IMR-90 (cell line): ENCODE measurements at regions not wholly inside any gene's neighbourhood (a gene's known extent, or its start where the extent isn't known, plus 50 kb on each side); places are given as distances from the start of the nearest gene placed in this dataset.

ENCODE experiments used
- ATAC-seq: fragments of 200-7000 bp; cut with Tn5 transposase; 2 replicates; pipeline ENCODE4 v1.9.1; 2020; ENCODE audit warnings: low read depth, mild to moderate bottlenecking, moderate library complexity
- BruUV-seq: library from RNA; stranded (reverse); fragments of 400-500 nt; replicated peaks from 2 replicates; lab custom pipeline; 2021; lab: Mats Ljungman, UMichigan
- CTCF ChIA-PET: fragments of 300-600 bp; formaldehyde crosslinking; extraction: SDS; loops from one replicate; lab custom pipeline; 2021; ENCODE audit warnings: antibody characterized with exemption; lab: Yijun Ruan, JAX
- POLR2A ChIA-PET: fragments of 300-600 bp; sonication (Branson Sonifier 250); formaldehyde crosslinking; loops from one replicate; lab custom pipeline; 2022; ENCODE audit warnings: antibody characterized with exemption; ENCODE audit not compliant: unreplicated experiment; lab: Charles Lee
- DNase-seq: peaks from one replicate; pipeline ENCODE4 v3.0.0; 2013
- H2AFZ ChIP-seq: replicated peaks from 2 replicates; pipeline ENCODE3; 2013; ENCODE audit warnings: low read length, mild to moderate bottlenecking; ENCODE audit not compliant: poor library complexity
- H2AK5ac ChIP-seq: 2 replicates; pipeline ENCODE4 v1.6.1; 2013; ENCODE audit warnings: low read depth, low read length, inconsistent platforms
- H2AK9ac ChIP-seq: replicated peaks from 2 replicates; pipeline ENCODE3; 2013; ENCODE audit warnings: mild to moderate bottlenecking, low read depth, low read length, moderate library complexity; ENCODE audit not compliant: poor library complexity
- H2BK120ac ChIP-seq: 2 replicates; pipeline ENCODE4 v1.6.1; 2013; ENCODE audit warnings: low read depth, low read length, inconsistent platforms
- H2BK15ac ChIP-seq: 3 replicates; pipeline ENCODE4 v1.6.1; 2013; ENCODE audit warnings: low read depth, low read length, inconsistent platforms
- H2BK20ac ChIP-seq: 2 replicates; pipeline ENCODE4 v1.6.1; 2013; ENCODE audit warnings: low read depth, mild to moderate bottlenecking, inconsistent platforms, low read length, moderate library complexity
- H2BK5ac ChIP-seq: 2 replicates; pipeline ENCODE4 v1.6.1; 2013; ENCODE audit warnings: mild to moderate bottlenecking, low read depth, low read length, inconsistent platforms; ENCODE audit not compliant: poor library complexity, severe bottlenecking
- H3K14ac ChIP-seq: replicated peaks from 2 replicates; pipeline ENCODE4 v1.6.1; 2013; ENCODE audit warnings: low read depth, low read length, inconsistent platforms
- H3K18ac ChIP-seq: 2 replicates; pipeline ENCODE4 v1.6.1; 2013; ENCODE audit warnings: low read depth, low read length, control low read depth
- H3K23ac ChIP-seq: 2 replicates; pipeline ENCODE4 v1.6.1; 2013; ENCODE audit warnings: low read depth, low read length, inconsistent platforms
- H3K27ac ChIP-seq: 2 replicates; pipeline ENCODE4 v1.5.1; 2013; ENCODE audit warnings: mild to moderate bottlenecking, control low read depth, low read length; ENCODE audit not compliant: insufficient read depth
- H3K27me3 ChIP-seq: 2 replicates; pipeline ENCODE4 v1.6.1; 2013; ENCODE audit warnings: low read length; ENCODE audit not compliant: control insufficient read depth, insufficient read depth
- H3K36me3 ChIP-seq: 2 replicates; pipeline ENCODE4 v1.6.1; 2013; ENCODE audit warnings: low read length, mixed read lengths; ENCODE audit not compliant: control insufficient read depth, insufficient read depth
- H3K4ac ChIP-seq: 2 replicates; pipeline ENCODE4 v1.6.1; 2013; ENCODE audit warnings: low read depth, low read length, inconsistent platforms
- H3K4me1 ChIP-seq: 2 replicates; pipeline ENCODE4 v1.6.1; 2013; ENCODE audit warnings: low read length, mixed read lengths; ENCODE audit not compliant: control insufficient read depth, insufficient read depth
- H3K4me2 ChIP-seq: 2 replicates; pipeline ENCODE4 v1.6.1; 2013; ENCODE audit warnings: low read depth, mild to moderate bottlenecking, control low read depth, low read length, moderate library complexity
- H3K4me3 ChIP-seq: 2 replicates; pipeline ENCODE4 v1.5.1; 2013; ENCODE audit warnings: low read depth, mild to moderate bottlenecking, control low read depth, low read length, moderate library complexity; ENCODE audit not compliant: insufficient read depth
- H3K56ac ChIP-seq: 2 replicates; pipeline ENCODE4 v1.6.1; 2013; ENCODE audit warnings: low read length, inconsistent platforms; ENCODE audit not compliant: insufficient read depth; ENCODE audit errors: extremely low read depth
- H3K79me1 ChIP-seq, 2 experiments: 2 replicates each; pipeline ENCODE4 v1.6.1; 2013; ENCODE audit warnings: low read length in 2 of 2, inconsistent platforms in 1 of 2, low read depth in 1 of 2
- H3K9ac ChIP-seq: 2 replicates; pipeline ENCODE4 v1.6.1; 2013; ENCODE audit warnings: low read depth, low read length, control low read depth
- H3K9me1 ChIP-seq: 2 replicates; pipeline ENCODE4 v1.6.1; 2013; ENCODE audit warnings: low read length, inconsistent platforms; ENCODE audit not compliant: insufficient read depth
- H3K9me3 ChIP-seq: 2 replicates; pipeline ENCODE4 v1.6.1; 2013; ENCODE audit warnings: low read length; ENCODE audit not compliant: control insufficient read depth, insufficient read depth
- H4K20me1 ChIP-seq: 2 replicates; pipeline ENCODE4 v1.6.1; 2013; ENCODE audit warnings: low read length, inconsistent platforms; ENCODE audit not compliant: insufficient read depth
- H4K5ac ChIP-seq: 2 replicates; pipeline ENCODE4 v1.6.1; 2013; ENCODE audit warnings: mild to moderate bottlenecking, low read depth, low read length, control low read depth
- H4K8ac ChIP-seq, 2 experiments: 2 replicates each; pipeline ENCODE4 v1.6.1; 2013; ENCODE audit warnings: low read depth in 2 of 2, low read length in 2 of 2, control low read depth in 1 of 2, inconsistent platforms in 1 of 2
- H4K91ac ChIP-seq: 2 replicates; pipeline ENCODE4 v1.6.1; 2013; ENCODE audit warnings: low read depth, low read length, inconsistent platforms; ENCODE audit not compliant: insufficient read depth
- CEBPB ChIP-seq: IDR thresholded peaks from 2 replicates; pipeline ENCODE4 v1.6.1; 2012; ENCODE audit warnings: low read depth, low read length, improper control_type of control experiment
- NFE2L2 ChIP-seq: fragments of 150-350 bp; IDR thresholded peaks from 2 replicates; pipeline ENCODE4 v1.6.1; 2016; ENCODE audit warnings: low read depth, mild to moderate bottlenecking, low read length
- POLR2A ChIP-seq: IDR thresholded peaks from 2 replicates; pipeline ENCODE4 v1.6.1; 2012; ENCODE audit warnings: mild to moderate bottlenecking, low read depth, low read length
- RAD21 ChIP-seq: IDR thresholded peaks from 2 replicates; pipeline ENCODE4 v1.6.1; 2012; ENCODE audit warnings: low read length, improper control_type of control experiment
- whole genome bisulfite sequencing, 2 experiments: methylation state at CpG; one replicate each; pipeline versions ENCODE4 v1.1.5 to v1.1.7; 2013; ENCODE audit warnings: missing lambda C conversion rate in 2 of 2; ENCODE audit not compliant: insufficient read length in 1 of 2; ENCODE audit errors: extremely low coverage in 2 of 2; 5-methylcytosine and 5-hydroxymethylcytosine counted together
- dilution Hi-C: fragments of 300-500 bp; cut with HindIII; formaldehyde crosslinking; loops from one replicate; pipeline ENCODE4 v1.14.3; 2018; ENCODE audit warnings: low sequenced_read_pairs; ENCODE audit not compliant: unreplicated experiment
- in situ Hi-C: fragments of 300-500 bp; cut with MboI; formaldehyde crosslinking; loops from 3 replicates; pipeline ENCODE4 v1.14.3; 2019; ENCODE audit warnings: low sequenced_read_pairs, inconsistent platforms, mixed read lengths
- intact Hi-C: fragments of 100-400 bp; cut with micrococcal nuclease; formaldehyde crosslinking; loops from 2 replicates; pipeline ENCODE4 v1.10.0; 2022
- TF ChIP-seq, protein P1 (sequence below): fragments of 150-350 bp; IDR thresholded peaks from 2 replicates; pipeline ENCODE4 v1.6.1; 2017; ENCODE audit warnings: mild to moderate bottlenecking, antibody characterized with exemption, low read length, low read depth

DNA sequence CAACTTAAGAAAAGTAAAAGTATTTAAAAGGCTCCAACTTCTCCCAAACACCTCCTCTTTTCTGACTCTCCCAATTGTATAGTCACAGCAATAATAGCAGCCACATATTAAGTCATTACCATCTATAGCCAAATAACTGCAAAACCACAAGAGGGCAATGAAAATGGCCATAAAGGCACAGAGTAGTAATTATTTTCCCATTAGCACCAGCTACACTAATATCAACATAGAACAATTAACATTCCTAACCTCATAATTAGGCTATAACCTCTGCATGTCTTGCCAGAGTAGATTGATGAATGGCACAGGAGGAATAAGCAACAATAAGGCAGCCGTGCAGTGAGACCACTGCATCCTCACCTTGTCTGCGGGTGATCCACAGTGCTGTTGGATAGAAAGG, 226.4 kb upstream of the SERP2 start:
- no peaks in the 10 kb centered on the region for H3K36me3 ChIP-seq
- no TSS peak for BruUV-seq
- no peak overlapping the region for H2BK15ac ChIP-seq
- no peak overlapping the region for H3K9ac ChIP-seq
- H3K4ac ChIP-seq: no peak overlapping the region
- no peaks in the 10 kb centered on the region for H3K9me3 ChIP-seq
- POLR2A ChIA-PET: no interaction called here
- no peaks in the 10 kb centered on the region for H3K9me1 ChIP-seq
- 71% methylated on average over 1 of the region's 2 CpGs; no CpG with 5 or more reads in 1 of the 2 experiments for WGBS, 2 experiments
- H3K14ac ChIP-seq: no peak overlapping the region
- ATAC-seq (no peak), DNase-seq (no peak)
- no peak overlapping the region for H2BK20ac ChIP-seq
- in situ Hi-C loops (no loop called here), intact Hi-C loops (no loop called here), dilution Hi-C loops (no loop called here)
- no peak overlapping the region for H2BK120ac ChIP-seq
- no peak overlapping the region for H2AK5ac ChIP-seq
- no peaks in the 10 kb centered on the region; a peak in 1 of 4 replicates for H3K79me1 ChIP-seq
- H2AK9ac ChIP-seq: no peak overlapping the region
- CTCF ChIA-PET: no interaction called here
- no peak overlapping the region for H3K18ac ChIP-seq
- H3K27me3 ChIP-seq: peaks cover 2% of the 10 kb centered on the region; the same call in 1 of the 2 replicates
- H2BK5ac ChIP-seq: no peak overlapping the region
- no peaks in the 10 kb centered on the region for H4K20me1 ChIP-seq
- H4K5ac ChIP-seq: no peak overlapping the region
- no peak overlapping the region for H2AFZ ChIP-seq
- no peak overlapping the region for H3K56ac ChIP-seq
- no peaks in the 10 kb centered on the region; the same call in 1 of the 2 replicates for H3K4me1 ChIP-seq
- H3K4me3 ChIP-seq: no peak overlapping the region
- no peak overlapping the region for H3K27ac ChIP-seq
- H3K23ac ChIP-seq: no peak overlapping the region
- TF ChIP-seq NFE2L2 (no peak), RAD21 (no peak), POLR2A (no peak), CEBPB (no peak)
- TF ChIP-seq, protein P1, sequence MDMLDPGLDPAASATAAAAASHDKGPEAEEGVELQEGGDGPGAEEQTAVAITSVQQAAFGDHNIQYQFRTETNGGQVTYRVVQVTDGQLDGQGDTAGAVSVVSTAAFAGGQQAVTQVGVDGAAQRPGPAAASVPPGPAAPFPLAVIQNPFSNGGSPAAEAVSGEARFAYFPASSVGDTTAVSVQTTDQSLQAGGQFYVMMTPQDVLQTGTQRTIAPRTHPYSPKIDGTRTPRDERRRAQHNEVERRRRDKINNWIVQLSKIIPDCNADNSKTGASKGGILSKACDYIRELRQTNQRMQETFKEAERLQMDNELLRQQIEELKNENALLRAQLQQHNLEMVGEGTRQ: no peak
- no peak overlapping the region for H3K4me2 ChIP-seq
- H4K91ac ChIP-seq: no peak overlapping the region
- H4K8ac ChIP-seq: no peak overlapping the region
